Ishikawa (cell line): ENCODE measurements at regions not wholly inside any gene's neighbourhood (a gene's known extent, or its start where the extent isn't known, plus 50 kb on each side); places are given as distances from the start of the nearest gene placed in this dataset.

ENCODE experiments used
- CEBPB ChIP-seq: IDR thresholded peaks from 2 replicates; pipeline ENCODE4 v1.6.1; 2012
- CREB1 ChIP-seq: IDR thresholded peaks from 2 replicates; pipeline ENCODE4 v1.6.1; 2012; ENCODE audit warnings: low read depth
- EGR1 ChIP-seq: IDR thresholded peaks from 2 replicates; pipeline ENCODE4 v1.6.1; 2012
- EP300 ChIP-seq: IDR thresholded peaks from 2 replicates; pipeline ENCODE4 v1.6.1; 2012; ENCODE audit warnings: borderline replicate concordance
- FOXM1 ChIP-seq: IDR thresholded peaks from 2 replicates; pipeline ENCODE4 v1.6.1; 2012; ENCODE audit warnings: low read depth, borderline replicate concordance
- MAX ChIP-seq: IDR thresholded peaks from 2 replicates; pipeline ENCODE4 v1.6.1; 2012
- NFIC ChIP-seq: IDR thresholded peaks from 2 replicates; pipeline ENCODE4 v1.6.1; 2012
- RAD21 ChIP-seq: IDR thresholded peaks from 2 replicates; pipeline ENCODE4 v1.6.1; 2012; ENCODE audit warnings: low read depth
- REST ChIP-seq: IDR thresholded peaks from 2 replicates; pipeline ENCODE4 v1.6.1; 2012; ENCODE audit warnings: low read depth, mild to moderate bottlenecking
- TAF1 ChIP-seq: IDR thresholded peaks from 2 replicates; pipeline ENCODE4 v1.6.1; 2012; ENCODE audit warnings: low read depth, mild to moderate bottlenecking
- TCF12 ChIP-seq: IDR thresholded peaks from 2 replicates; pipeline ENCODE4 v1.6.1; 2012; ENCODE audit warnings: low read depth
- TEAD4 ChIP-seq: IDR thresholded peaks from 2 replicates; pipeline ENCODE4 v1.6.1; 2012
- USF1 ChIP-seq: IDR thresholded peaks from 2 replicates; pipeline ENCODE4 v1.6.1; 2012
- YY1 ChIP-seq: IDR thresholded peaks from 2 replicates; pipeline ENCODE4 v1.6.1; 2012; ENCODE audit warnings: low read depth
- ZBTB7A ChIP-seq: IDR thresholded peaks from 2 replicates; pipeline ENCODE4 v1.6.1; 2012; ENCODE audit warnings: low read depth

- no peak for TF ChIP-seq TAF1
- no peak for TF ChIP-seq FOXM1
- no peak for TF ChIP-seq YY1
- TF ChIP-seq TEAD4: no peak
- no peak for TF ChIP-seq REST
These were observed 1120.0 kb downstream of the SORCS1 start for GRCh38 chr10:106044503-106044902.

- TF ChIP-seq CREB1 (no peak), USF1 (no peak), TCF12 (no peak), FOXM1 (no peak), EGR1 (no peak), EP300 (no peak), TEAD4 (no peak), MAX (no peak), YY1 (no peak)
These were observed 1120.6 kb downstream of the SORCS1 start for GRCh38 chr10:106043863-106044262.

- TF ChIP-seq EGR1 (no peak), TAF1 (no peak), CREB1 (no peak), CEBPB (no peak), EP300 (no peak)
These were observed 1126.3 kb downstream of the SORCS1 start for GRCh38 chr10:106038246-106038645.

GRCh38 chr10:106033065-106033464 is 1131.4 kb downstream of the SORCS1 start:
- no peak for TF ChIP-seq ZBTB7A
- TF ChIP-seq EGR1: no peak
- no peak for TF ChIP-seq YY1
- no peak for TF ChIP-seq FOXM1
- TF ChIP-seq TEAD4: no peak
- TF ChIP-seq TAF1: no peak
- TF ChIP-seq REST: no peak
- TF ChIP-seq NFIC: no peak
- TF ChIP-seq RAD21: no peak
- no peak for TF ChIP-seq TCF12
- no peak for TF ChIP-seq EP300
- TF ChIP-seq CREB1: no peak
- no peak for TF ChIP-seq USF1

GRCh38 chr10:106032450-106033002 is 1132.0 kb downstream of the SORCS1 start:
- no peak for TF ChIP-seq MAX
- no peak for TF ChIP-seq FOXM1
- TF ChIP-seq USF1: no peak
- TF ChIP-seq RAD21: no peak
- no peak for TF ChIP-seq NFIC
- no peak for TF ChIP-seq YY1
- TF ChIP-seq CEBPB: no peak
- no peak for TF ChIP-seq ZBTB7A
- no peak for TF ChIP-seq EP300
- TF ChIP-seq TCF12: no peak
- no peak for TF ChIP-seq CREB1
- TF ChIP-seq TEAD4: no peak
- TF ChIP-seq TAF1: no peak
- TF ChIP-seq REST: no peak
- TF ChIP-seq EGR1: no peak
